OCI-LY7 (cell line): ENCODE measurements at regions not wholly inside any gene's neighbourhood (a gene's known extent, or its start where the extent isn't known, plus 50 kb on each side); places are given as distances from the start of the nearest gene placed in this dataset.
"Not testable (repeated sequence)": the region's sequence is repeated elsewhere in the genome, so short reads cannot be mapped to it uniquely, and the experiment has no call there.

Source experiments
- BruUV-seq: library from RNA; stranded (reverse); fragments of 400-500 nt; replicated peaks from 2 replicates; lab custom pipeline; 2021; lab: Mats Ljungman, UMichigan
- CTCF ChIA-PET: fragments of 300-600 bp; sonication (Branson Sonifier 250); formaldehyde crosslinking; loops from one replicate; lab custom pipeline; 2022; ENCODE audit warnings: antibody characterized with exemption; ENCODE audit not compliant: unreplicated experiment; lab: Charles Lee
- POLR2A ChIA-PET: fragments of 300-600 bp; sonication (Branson Sonifier 250); formaldehyde crosslinking; loops from one replicate; lab custom pipeline; 2022; ENCODE audit warnings: antibody characterized with exemption; lab: Charles Lee
- DNase-seq: peaks from one replicate; pipeline ENCODE4 v3.0.0-alpha.2; 2015; ENCODE audit warnings: low spot score
- H2AFZ ChIP-seq: fragments of 200-600 bp; sonication (generic), shearing (Covaris generic); 2 replicates; pipeline ENCODE4 v1.6.1; 2014; ENCODE audit warnings: mild to moderate bottlenecking, antibody characterized with exemption, low read length, moderate library complexity
- H3K27ac ChIP-seq: fragments of 200-600 bp; sonication (generic); 2 replicates; pipeline ENCODE4 v1.5.1; 2014; ENCODE audit warnings: mixed run types, low read depth, mild to moderate bottlenecking, moderate library complexity, low read length, inconsistent platforms; ENCODE audit not compliant: poor library complexity, severe bottlenecking
- H3K36me3 ChIP-seq: fragments of 200-600 bp; sonication (generic); 2 replicates; pipeline ENCODE4 v1.6.1; 2014; ENCODE audit warnings: mild to moderate bottlenecking, antibody characterized with exemption, low read length, moderate library complexity, mixed read lengths; ENCODE audit not compliant: insufficient read depth
- H3K4me1 ChIP-seq: fragments of 200-600 bp; sonication (generic); 2 replicates; pipeline ENCODE4 v1.5.1; 2014; ENCODE audit warnings: mild to moderate bottlenecking, low read length; ENCODE audit not compliant: insufficient read depth, poor library complexity, severe bottlenecking
- H3K4me2 ChIP-seq: fragments of 200-600 bp; sonication (generic); 2 replicates; pipeline ENCODE4 v1.6.1; 2014; ENCODE audit warnings: mild to moderate bottlenecking, low read length
- H3K4me3 ChIP-seq: fragments of 200-600 bp; sonication (generic); 2 replicates; pipeline ENCODE4 v1.5.1; 2014; ENCODE audit warnings: mild to moderate bottlenecking, low read depth, low read length; ENCODE audit not compliant: poor library complexity, severe bottlenecking
- H3K79me2 ChIP-seq: fragments of 200-600 bp; sonication (generic); 2 replicates; pipeline ENCODE4 v1.6.1; 2016; ENCODE audit warnings: low read depth, mild to moderate bottlenecking, low read length, moderate library complexity, mixed read lengths; ENCODE audit not compliant: insufficient read depth
- H3K9me2 ChIP-seq: fragments of 200-600 bp; sonication (generic); 2 replicates; pipeline ENCODE4 v1.6.1; 2016; ENCODE audit warnings: mild to moderate bottlenecking, low read length, mixed read lengths; ENCODE audit not compliant: insufficient read depth
- H3K9me3 ChIP-seq: fragments of 200-600 bp; sonication (generic); 2 replicates; pipeline ENCODE4 v1.6.1; 2014; ENCODE audit warnings: mild to moderate bottlenecking, mixed run types, low read length, mixed read lengths
- H4K20me1 ChIP-seq: fragments of 200-600 bp; sonication (generic); 2 replicates; pipeline ENCODE4 v1.6.1; 2014; ENCODE audit warnings: mild to moderate bottlenecking, antibody characterized with exemption, low read length, moderate library complexity, mixed read lengths; ENCODE audit not compliant: insufficient read depth
- EZH2phosphoT487 ChIP-seq: fragments of 200-600 bp; sonication (generic); IDR thresholded peaks from 2 replicates; pipeline ENCODE4 v1.6.1; 2018; ENCODE audit warnings: low read depth, borderline replicate concordance, mild to moderate bottlenecking, mixed run types, antibody characterized with exemption, low read length, moderate library complexity, mixed read lengths
- intact Hi-C: fragments of 100-400 bp; cut with micrococcal nuclease; formaldehyde crosslinking; loops from one replicate; pipeline ENCODE4 v1.10.0; 2022; ENCODE audit not compliant: unreplicated experiment
- TF ChIP-seq, protein P1 (sequence below): fragments of 200-600 bp; sonication (generic); conservative IDR thresholded peaks from 2 replicates; pipeline ENCODE4 v1.5.1; 2014; ENCODE audit warnings: mild to moderate bottlenecking, antibody characterized with exemption, low read length, moderate library complexity, mixed read lengths

DNA sequence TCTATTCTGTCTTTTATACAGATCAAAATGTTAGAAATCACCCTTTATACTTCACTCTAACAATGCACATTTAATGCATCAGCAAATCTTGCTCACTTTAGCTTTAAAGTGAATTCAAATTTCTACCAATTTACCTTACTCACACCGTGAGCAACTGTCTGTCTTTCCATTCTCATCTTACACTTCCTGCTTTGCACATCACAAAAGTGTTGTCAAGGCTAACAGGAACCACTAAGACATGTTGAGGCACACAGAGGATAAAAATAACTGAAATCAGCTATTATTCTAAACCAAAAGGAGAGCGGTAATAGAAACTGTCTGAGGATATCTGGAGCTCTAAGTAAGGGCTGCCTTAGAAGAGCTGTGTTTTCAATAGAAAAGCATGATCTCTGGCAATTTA, 519.9 kb downstream of the ZBBX start:
- Histone ChIP-seq H2AFZ (no peak overlapping the region), H3K9me2 (no peaks in the 10 kb centered on the region), H4K20me1 (no peaks in the 10 kb centered on the region), H3K4me3 (no peak overlapping the region), H3K4me1 (no peaks in the 10 kb centered on the region), H3K27ac (no peak overlapping the region), H3K9me3 (no peaks in the 10 kb centered on the region), H3K36me3 (no peaks in the 10 kb centered on the region), H3K4me2 (no peak overlapping the region), H3K79me2 (no peaks in the 10 kb centered on the region)
- POLR2A ChIA-PET: interaction anchor here (0.7 kb wide), 2 partner anchors 1718 to 1910 kb away, joined by 3 read pairs; no protein-coding TSS in a partner anchor
- BruUV-seq: no TSS peak
- no peak for DNase-seq
- intact Hi-C loops: no loop called here
- no peak for TF ChIP-seq EZH2phosphoT487
- TF ChIP-seq, protein P1, sequence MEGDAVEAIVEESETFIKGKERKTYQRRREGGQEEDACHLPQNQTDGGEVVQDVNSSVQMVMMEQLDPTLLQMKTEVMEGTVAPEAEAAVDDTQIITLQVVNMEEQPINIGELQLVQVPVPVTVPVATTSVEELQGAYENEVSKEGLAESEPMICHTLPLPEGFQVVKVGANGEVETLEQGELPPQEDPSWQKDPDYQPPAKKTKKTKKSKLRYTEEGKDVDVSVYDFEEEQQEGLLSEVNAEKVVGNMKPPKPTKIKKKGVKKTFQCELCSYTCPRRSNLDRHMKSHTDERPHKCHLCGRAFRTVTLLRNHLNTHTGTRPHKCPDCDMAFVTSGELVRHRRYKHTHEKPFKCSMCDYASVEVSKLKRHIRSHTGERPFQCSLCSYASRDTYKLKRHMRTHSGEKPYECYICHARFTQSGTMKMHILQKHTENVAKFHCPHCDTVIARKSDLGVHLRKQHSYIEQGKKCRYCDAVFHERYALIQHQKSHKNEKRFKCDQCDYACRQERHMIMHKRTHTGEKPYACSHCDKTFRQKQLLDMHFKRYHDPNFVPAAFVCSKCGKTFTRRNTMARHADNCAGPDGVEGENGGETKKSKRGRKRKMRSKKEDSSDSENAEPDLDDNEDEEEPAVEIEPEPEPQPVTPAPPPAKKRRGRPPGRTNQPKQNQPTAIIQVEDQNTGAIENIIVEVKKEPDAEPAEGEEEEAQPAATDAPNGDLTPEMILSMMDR: no peak
- CTCF ChIA-PET: no interaction called here

DNA sequence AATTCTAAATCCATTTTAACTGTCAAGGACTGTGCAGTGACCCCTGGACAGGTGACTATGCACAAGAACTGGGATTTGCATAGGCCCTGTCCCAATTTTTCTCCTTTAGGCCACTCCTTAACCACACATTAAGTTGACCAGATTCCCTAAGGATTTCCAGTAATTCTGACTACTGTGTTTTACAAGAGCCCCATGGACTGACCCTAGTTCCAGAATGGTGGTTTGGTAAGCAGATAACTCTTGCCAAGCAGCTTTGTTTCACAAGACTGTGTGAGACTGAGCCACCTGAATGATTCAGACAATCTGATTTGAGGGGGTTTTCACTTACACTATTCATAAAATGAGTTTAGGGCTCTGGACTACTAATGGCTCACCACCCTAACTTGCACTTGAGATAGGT, 535.8 kb downstream of the ZBBX start:
- H3K4me2 ChIP-seq: no peak overlapping the region
- H3K9me2 ChIP-seq: no peaks in the 10 kb centered on the region
- ChIA-PET POLR2A (no interaction called here), CTCF (no interaction called here)
- H3K9me3 ChIP-seq: no peaks in the 10 kb centered on the region
- no peaks in the 10 kb centered on the region for H3K79me2 ChIP-seq
- no peaks in the 10 kb centered on the region for H4K20me1 ChIP-seq
- no peak overlapping the region for H3K27ac ChIP-seq
- H2AFZ ChIP-seq: no peak overlapping the region
- no peak for DNase-seq
- intact Hi-C loops: no loop called here
- no peak overlapping the region for H3K4me3 ChIP-seq
- no TSS peak for BruUV-seq
- H3K4me1 ChIP-seq: no peaks in the 10 kb centered on the region
- H3K36me3 ChIP-seq: no peaks in the 10 kb centered on the region
- TF ChIP-seq, protein P1: no peak
- TF ChIP-seq EZH2phosphoT487: no peak

DNA sequence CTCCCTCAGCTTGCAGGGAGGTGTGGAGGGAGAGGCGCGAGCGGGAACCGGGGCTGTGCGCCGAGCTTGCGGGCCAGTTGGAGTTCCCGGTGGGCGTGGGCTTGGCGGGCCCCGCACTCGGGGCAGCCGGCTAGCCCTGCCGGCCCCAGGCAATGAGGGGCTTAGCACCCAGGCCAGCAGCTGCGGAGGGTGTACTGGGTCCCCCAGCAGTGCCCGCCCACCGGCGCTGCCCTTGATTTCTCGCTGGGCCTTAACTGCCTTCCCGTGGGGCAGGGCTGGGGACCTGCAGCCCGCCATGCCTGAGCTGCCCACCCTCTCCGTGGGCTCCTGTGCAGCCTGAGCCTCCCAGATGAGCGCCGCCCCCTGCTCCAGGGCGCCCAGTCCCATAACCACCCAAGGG, 537.3 kb downstream of the ZBBX start:
- POLR2A ChIA-PET, H3K79me2 ChIP-seq, H3K27ac ChIP-seq, BruUV-seq, H3K4me1 ChIP-seq, CTCF ChIA-PET, H3K9me3 ChIP-seq, H2AFZ ChIP-seq, DNase-seq, H3K4me3 ChIP-seq, H3K9me2 ChIP-seq, H3K36me3 ChIP-seq, intact Hi-C loops, H3K4me2 ChIP-seq, H4K20me1 ChIP-seq: not testable (repeated sequence)
